Stimulated activated CD4-positive, alpha-beta T cell treated with anti-CD3 and anti-CD28 coated beads, Interleukin-4, amount 100 ng/mL, for 48 hours (primary cell): ENCODE measurements at regions not wholly inside any gene's neighbourhood (a gene's known extent, or its start where the extent isn't known, plus 50 kb on each side); places are given as distances from the start of the nearest gene placed in this dataset.
"Not testable (repeated sequence)": the region's sequence is repeated elsewhere in the genome, so short reads cannot be mapped to it uniquely, and the experiment has no call there.

ENCODE experiments used
- DNase-seq, 2 donors: peaks; one replicate each; pipeline ENCODE4 v3.0.0-alpha.2; 2020; ENCODE audit warnings: low read depth in 2 of 2

GRCh38 chr5:54822324-54822687 lies 163.1 kb downstream of the ESM1 start:
- no peak for DNase-seq

DNA sequence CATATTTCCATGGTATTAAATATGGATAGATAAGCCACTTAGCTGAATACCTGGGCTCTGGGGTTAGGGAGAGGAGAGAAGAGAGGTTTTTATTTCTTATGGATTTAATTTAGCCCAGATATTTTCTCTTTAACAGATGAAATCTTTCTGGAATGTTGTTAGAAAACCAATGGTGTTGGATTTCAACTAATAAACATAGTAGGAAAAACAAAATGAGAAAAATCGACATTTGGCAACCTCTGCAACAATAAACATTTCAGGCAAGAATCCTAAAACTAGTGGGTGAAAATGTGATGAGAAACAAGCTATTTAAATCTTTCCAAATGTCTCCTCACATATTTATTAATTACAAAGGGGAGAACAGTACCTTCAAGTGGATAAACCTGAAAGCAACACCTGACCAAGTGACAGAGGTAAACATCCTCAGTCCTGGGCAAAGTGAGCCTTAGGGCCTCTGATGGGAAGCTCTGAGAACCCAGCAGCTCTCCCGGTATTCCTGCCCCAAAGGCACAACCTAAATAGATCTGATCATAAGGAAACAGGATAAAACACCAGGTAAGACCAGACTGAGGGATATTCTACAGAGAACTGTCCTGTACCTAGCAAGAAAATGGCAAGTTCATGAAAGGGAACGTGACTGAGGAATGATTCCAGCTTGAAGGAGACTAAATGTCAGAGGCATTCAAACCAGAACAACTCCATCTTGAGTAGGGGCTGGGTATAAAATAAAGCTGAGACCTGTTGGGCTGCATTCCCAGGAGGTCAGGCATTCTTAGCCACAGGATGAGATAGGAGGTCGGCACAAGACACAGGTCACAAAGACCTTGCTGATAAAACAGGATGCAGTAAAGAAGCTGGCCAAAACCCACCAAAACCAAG lies 163.7 kb downstream of the ESM1 start:
- DNase-seq: no peak

GRCh38 chr5:54820346-54821134 lies 164.9 kb downstream of the ESM1 start:
- no peak for DNase-seq

- no peak for DNase-seq
Measured at GRCh38 chr5:54807421-54807820, 178.0 kb downstream of the ESM1 start.

DNA sequence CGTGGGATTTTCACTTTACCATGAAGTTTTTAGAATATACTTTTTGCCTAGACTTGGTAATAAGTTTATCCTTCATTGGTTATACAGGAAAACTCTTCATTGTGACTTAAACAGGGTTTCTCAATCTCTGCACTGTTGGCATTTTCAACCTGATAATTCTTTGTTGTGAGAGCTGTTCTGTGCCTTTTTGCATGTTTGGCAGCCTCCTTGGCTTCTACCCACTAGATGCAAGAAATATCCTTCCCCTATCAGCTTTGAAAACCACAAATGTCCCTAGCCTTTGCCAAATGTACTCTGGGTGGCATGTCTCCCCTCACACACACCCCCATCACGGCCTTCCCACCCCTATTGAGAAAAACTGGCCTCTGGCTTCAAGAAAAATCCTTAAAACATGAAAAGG lies 180.9 kb downstream of the ESM1 start:
- no peak for DNase-seq

- no peak for DNase-seq
Measured at GRCh38 chr5:54804086-54804485, 181.3 kb downstream of the ESM1 start.

GRCh38 chr5:54803471-54804011 lies 181.9 kb downstream of the ESM1 start:
- DNase-seq: no peak

DNA sequence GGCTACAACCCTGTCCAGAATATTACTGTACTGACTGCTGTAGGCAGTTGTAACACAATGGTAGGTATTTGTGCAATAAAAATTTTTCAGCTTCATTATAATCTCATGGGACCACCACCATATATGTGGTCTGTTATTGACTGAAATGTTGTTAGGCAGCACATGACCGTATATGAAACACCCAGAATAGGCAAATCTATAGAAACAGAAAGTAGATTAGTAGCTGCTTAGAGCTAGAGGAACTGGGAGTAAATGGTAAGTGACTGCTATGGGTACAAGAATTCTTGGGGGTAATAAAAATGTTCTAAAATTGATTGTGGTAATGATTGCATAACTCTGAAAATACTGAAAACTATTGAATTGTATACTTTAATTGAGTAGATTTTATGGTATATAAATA lies 185.7 kb downstream of the ESM1 start:
- DNase-seq: no peak

GRCh38 chr5:54795777-54796176 lies 189.6 kb downstream of the ESM1 start:
- DNase-seq: no peak

DNA sequence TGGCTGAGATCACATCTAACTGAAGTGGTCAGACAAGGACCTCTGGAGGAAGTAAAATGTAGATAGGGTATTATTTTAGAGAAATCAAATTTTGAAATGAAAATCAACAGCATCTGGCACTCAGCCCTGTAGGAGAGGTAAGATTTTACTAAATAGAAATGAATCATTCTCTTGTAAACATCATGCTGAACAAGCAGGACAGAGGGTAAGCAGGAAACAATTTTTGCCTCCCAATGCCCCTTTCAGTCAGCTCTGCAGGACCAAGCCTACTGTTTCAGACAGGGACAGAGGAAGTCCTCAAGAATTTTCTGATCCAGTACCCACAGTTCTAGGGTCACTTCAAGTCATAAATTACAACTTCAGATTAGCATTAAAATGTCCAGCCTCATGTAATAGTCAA lies 190.1 kb downstream of the ESM1 start:
- DNase-seq: no peak

DNA sequence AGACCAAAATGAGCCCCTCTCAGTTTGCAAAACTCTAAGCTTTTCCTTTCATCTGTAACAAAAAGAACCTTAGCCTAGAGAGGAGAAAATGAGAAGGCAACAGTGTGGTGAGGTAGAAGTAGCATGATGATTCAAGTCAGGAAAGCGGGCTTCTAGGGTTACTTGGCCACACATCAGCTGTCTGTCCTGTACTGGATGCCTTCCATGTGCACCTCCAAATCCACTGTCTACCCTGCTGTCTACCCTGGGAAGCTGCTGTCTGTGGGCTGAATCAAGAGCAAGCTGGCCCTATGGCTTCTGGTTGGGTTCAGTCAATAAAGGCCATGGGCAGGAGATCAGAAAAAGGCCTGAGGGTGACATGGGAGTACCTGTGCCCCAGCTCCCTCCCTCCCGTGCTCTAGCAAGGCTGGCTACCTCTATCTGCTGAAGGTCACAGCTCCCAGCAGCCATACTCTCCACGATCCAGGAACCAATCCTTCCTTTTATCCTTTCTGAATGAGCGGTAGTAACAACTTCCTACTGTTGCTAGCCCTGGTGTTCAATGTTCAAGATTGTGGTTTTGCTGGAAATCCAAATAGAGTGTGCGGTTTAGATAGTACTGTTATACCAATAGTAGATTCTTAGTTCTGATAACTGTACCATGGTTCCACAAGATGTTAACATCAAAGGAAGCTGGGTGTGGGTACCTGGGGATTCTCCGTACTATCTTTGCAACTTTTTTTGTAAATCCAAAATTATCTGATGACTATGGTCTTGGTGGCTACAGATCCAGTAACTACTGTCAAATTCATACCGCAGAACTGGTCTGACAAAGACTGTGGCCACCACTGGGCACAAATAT lies 191.0 kb downstream of the ESM1 start:
- no peak for DNase-seq

DNA sequence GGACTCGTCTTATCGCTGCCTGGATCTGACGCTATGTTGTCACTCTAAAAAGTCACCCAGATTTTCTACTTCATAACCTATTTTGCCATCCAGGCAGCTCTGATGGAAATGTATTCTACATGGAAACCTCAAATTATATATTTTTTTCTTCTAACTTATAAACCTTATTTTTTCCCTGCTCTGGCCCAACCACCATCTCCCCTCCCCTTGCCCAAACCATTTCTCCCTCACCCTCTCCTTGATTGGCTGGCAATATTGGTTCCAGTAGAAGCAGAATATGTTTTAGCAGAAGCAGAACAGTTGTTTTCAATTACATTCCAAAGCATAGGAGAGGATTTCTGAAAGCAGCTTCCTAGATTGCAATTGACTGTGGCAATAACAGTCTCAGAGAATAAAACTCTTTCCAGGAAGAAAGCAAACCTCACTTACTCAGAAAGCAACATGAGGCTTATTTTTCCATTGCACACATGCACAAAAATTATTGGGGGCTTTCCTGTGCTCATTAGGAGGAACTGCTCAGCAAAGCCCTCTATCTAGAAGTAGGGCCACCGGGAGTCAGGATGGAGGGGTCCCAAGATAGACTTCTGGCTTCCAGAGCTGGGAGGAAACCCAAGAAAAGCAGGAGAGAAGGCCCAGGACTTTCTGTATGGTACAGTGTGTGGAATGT lies 191.8 kb downstream of the ESM1 start:
- no peak for DNase-seq

GRCh38 chr5:54792611-54793404 lies 192.6 kb downstream of the ESM1 start:
- DNase-seq: no peak

GRCh38 chr5:54787910-54788309 lies 197.5 kb downstream of the ESM1 start:
- not testable (repeated sequence) for DNase-seq

DNA sequence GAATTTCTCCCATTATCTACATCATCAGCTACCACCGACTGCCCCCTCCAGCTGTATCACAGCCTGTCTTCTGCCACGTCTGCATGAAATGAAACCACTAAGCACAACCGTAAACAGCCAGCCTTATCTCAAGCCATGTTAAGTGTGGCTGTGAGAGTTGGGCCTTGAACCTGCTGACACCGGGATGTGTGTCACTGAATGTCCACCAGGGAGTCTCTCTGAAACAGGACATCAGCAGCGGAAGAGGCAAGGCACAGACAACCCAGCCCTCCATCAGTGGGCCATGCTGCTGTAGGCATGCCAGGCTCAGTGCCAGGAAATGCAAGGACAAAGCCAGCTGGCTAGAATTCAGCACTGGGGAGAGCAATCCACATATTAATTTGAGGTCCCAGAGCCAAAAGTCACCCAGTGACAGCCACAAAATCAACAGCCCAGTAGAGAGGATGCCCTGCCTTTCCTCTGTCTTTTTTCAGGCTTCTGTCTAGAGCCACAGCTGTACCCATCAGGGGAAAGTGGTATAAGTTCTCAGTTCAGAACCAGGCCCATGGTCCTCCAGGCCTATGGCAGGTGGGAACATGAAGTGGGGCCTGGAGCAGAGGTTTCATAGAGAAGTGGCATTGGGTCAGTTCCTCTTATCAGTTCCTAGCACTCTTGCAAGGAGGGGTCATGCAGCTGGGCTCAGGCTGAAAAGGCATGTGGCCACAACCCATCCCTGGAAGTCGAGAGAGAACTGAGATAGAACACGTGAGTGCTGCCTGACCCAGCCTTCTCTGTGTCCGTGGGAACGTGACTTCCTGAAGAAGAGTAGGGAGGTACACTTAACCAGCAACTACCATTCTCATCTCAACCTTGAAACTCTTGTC lies 199.4 kb downstream of the ESM1 start:
- DNase-seq: no peak

- no peak for DNase-seq
Measured at GRCh38 chr5:54778783-54779182, 206.6 kb downstream of the ESM1 start.

DNA sequence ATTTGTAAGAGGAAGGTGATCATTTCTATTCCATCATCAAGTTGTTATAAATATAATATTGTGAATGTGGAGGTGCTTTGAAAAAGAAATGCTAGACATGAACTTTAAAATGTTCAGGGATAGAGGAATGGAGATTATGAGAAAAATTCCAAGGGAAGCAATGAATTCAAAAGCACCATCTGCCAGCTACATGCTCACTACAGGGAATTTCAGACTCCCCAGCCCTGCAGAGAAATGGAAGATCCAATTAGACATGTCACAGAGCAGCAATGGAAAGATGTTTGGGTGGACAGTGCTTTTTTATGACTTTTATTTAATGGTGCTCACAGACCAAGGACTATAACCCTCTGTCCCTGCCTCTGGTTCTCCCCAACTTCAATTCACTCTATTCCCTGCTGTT lies 209.7 kb downstream of the ESM1 start:
- DNase-seq: no peak

DNA sequence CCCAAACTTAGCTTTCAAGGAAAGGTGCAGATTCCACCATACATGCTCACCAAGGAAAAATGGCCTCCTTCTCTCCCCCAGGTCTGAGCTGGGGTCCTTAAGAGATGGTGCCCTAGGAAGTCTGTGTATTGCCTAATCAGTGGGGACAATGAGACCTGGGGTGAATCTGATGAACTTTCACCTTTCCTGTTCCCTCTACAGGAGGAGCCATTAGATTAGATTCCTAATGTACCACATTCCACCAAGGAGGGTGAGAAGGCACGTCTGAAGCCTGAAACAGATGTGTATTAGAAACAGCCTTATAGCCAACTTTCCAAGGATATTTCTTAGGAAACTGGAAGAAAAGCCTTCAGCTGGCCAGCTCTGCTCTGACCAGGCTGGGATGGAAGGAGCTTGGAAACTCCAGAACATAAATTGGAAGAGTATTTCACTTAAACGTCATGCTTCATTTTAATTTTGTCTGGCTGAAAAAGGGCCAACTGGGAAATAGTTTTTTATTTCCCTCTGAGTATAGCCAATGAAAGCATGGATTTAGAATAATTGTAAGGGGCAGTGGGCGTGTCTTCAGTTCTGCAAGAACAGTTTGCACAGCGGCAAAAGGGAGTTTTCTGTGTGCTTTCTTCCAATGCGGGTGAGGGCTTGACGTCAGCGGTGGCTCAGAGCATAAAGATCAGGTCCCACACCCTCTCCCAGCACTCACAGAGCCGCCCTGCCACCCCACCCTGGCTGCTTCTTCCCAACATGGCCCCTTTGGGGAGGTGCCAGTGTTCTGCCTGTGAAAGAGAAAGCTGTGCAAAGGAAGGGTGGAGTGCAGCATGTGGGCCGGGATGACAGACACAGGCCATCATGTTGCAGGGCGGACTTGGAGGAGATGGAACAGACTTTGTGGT lies 210.9 kb downstream of the ESM1 start:
- no peak for DNase-seq

DNA sequence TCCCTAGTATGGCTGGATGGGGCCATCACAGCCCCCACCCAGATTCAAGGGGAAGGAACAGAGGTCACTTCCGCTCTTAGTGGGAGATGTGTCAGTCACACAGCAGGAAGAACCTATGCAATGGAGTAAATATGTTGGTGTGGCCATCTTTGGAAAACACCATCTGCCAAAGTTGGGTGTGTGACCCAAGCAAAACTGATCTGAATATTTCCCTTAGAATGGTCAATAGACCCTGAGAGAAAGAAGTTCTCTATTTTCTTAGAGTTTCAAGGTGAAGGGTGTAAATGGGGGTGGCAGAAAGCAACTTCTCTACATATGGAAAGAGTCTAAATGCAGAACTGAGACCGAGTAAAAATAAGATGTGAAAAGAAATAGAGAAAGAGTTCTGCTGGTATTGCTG lies 212.7 kb downstream of the ESM1 start:
- DNase-seq: no peak
